IMR-90 (cell line): ENCODE measurements at regions not wholly inside any gene's neighbourhood (a gene's known extent, or its start where the extent isn't known, plus 50 kb on each side); places are given as distances from the start of the nearest gene placed in this dataset.

Experiments used
- ATAC-seq: fragments of 200-7000 bp; cut with Tn5 transposase; 2 replicates; pipeline ENCODE4 v1.9.1; 2020; ENCODE audit warnings: low read depth, mild to moderate bottlenecking, moderate library complexity
- BruUV-seq: library from RNA; stranded (reverse); fragments of 400-500 nt; replicated peaks from 2 replicates; lab custom pipeline; 2021; lab: Mats Ljungman, UMichigan
- CTCF ChIA-PET: fragments of 300-600 bp; formaldehyde crosslinking; extraction: SDS; loops from one replicate; lab custom pipeline; 2021; ENCODE audit warnings: antibody characterized with exemption; lab: Yijun Ruan, JAX
- POLR2A ChIA-PET: fragments of 300-600 bp; sonication (Branson Sonifier 250); formaldehyde crosslinking; loops from one replicate; lab custom pipeline; 2022; ENCODE audit warnings: antibody characterized with exemption; ENCODE audit not compliant: unreplicated experiment; lab: Charles Lee
- DNase-seq: peaks from one replicate; pipeline ENCODE4 v3.0.0; 2013
- H2AFZ ChIP-seq: replicated peaks from 2 replicates; pipeline ENCODE3; 2013; ENCODE audit warnings: low read length, mild to moderate bottlenecking; ENCODE audit not compliant: poor library complexity
- H2AK5ac ChIP-seq: 2 replicates; pipeline ENCODE4 v1.6.1; 2013; ENCODE audit warnings: low read depth, low read length, inconsistent platforms
- H2AK9ac ChIP-seq: replicated peaks from 2 replicates; pipeline ENCODE3; 2013; ENCODE audit warnings: mild to moderate bottlenecking, low read depth, low read length, moderate library complexity; ENCODE audit not compliant: poor library complexity
- H2BK120ac ChIP-seq: 2 replicates; pipeline ENCODE4 v1.6.1; 2013; ENCODE audit warnings: low read depth, low read length, inconsistent platforms
- H2BK15ac ChIP-seq: 3 replicates; pipeline ENCODE4 v1.6.1; 2013; ENCODE audit warnings: low read depth, low read length, inconsistent platforms
- H2BK20ac ChIP-seq: 2 replicates; pipeline ENCODE4 v1.6.1; 2013; ENCODE audit warnings: low read depth, mild to moderate bottlenecking, inconsistent platforms, low read length, moderate library complexity
- H2BK5ac ChIP-seq: 2 replicates; pipeline ENCODE4 v1.6.1; 2013; ENCODE audit warnings: mild to moderate bottlenecking, low read depth, low read length, inconsistent platforms; ENCODE audit not compliant: poor library complexity, severe bottlenecking
- H3K14ac ChIP-seq: replicated peaks from 2 replicates; pipeline ENCODE4 v1.6.1; 2013; ENCODE audit warnings: low read depth, low read length, inconsistent platforms
- H3K18ac ChIP-seq: 2 replicates; pipeline ENCODE4 v1.6.1; 2013; ENCODE audit warnings: low read depth, low read length, control low read depth
- H3K23ac ChIP-seq: 2 replicates; pipeline ENCODE4 v1.6.1; 2013; ENCODE audit warnings: low read depth, low read length, inconsistent platforms
- H3K27ac ChIP-seq: 2 replicates; pipeline ENCODE4 v1.5.1; 2013; ENCODE audit warnings: mild to moderate bottlenecking, control low read depth, low read length; ENCODE audit not compliant: insufficient read depth
- H3K27me3 ChIP-seq: 2 replicates; pipeline ENCODE4 v1.6.1; 2013; ENCODE audit warnings: low read length; ENCODE audit not compliant: control insufficient read depth, insufficient read depth
- H3K36me3 ChIP-seq: 2 replicates; pipeline ENCODE4 v1.6.1; 2013; ENCODE audit warnings: low read length, mixed read lengths; ENCODE audit not compliant: control insufficient read depth, insufficient read depth
- H3K4ac ChIP-seq: 2 replicates; pipeline ENCODE4 v1.6.1; 2013; ENCODE audit warnings: low read depth, low read length, inconsistent platforms
- H3K4me1 ChIP-seq: 2 replicates; pipeline ENCODE4 v1.6.1; 2013; ENCODE audit warnings: low read length, mixed read lengths; ENCODE audit not compliant: control insufficient read depth, insufficient read depth
- H3K4me2 ChIP-seq: 2 replicates; pipeline ENCODE4 v1.6.1; 2013; ENCODE audit warnings: low read depth, mild to moderate bottlenecking, control low read depth, low read length, moderate library complexity
- H3K4me3 ChIP-seq: 2 replicates; pipeline ENCODE4 v1.5.1; 2013; ENCODE audit warnings: low read depth, mild to moderate bottlenecking, control low read depth, low read length, moderate library complexity; ENCODE audit not compliant: insufficient read depth
- H3K56ac ChIP-seq: 2 replicates; pipeline ENCODE4 v1.6.1; 2013; ENCODE audit warnings: low read length, inconsistent platforms; ENCODE audit not compliant: insufficient read depth; ENCODE audit errors: extremely low read depth
- H3K79me1 ChIP-seq, 2 experiments: 2 replicates each; pipeline ENCODE4 v1.6.1; 2013; ENCODE audit warnings: low read length in 2 of 2, inconsistent platforms in 1 of 2, low read depth in 1 of 2
- H3K9ac ChIP-seq: 2 replicates; pipeline ENCODE4 v1.6.1; 2013; ENCODE audit warnings: low read depth, low read length, control low read depth
- H3K9me1 ChIP-seq: 2 replicates; pipeline ENCODE4 v1.6.1; 2013; ENCODE audit warnings: low read length, inconsistent platforms; ENCODE audit not compliant: insufficient read depth
- H3K9me3 ChIP-seq: 2 replicates; pipeline ENCODE4 v1.6.1; 2013; ENCODE audit warnings: low read length; ENCODE audit not compliant: control insufficient read depth, insufficient read depth
- H4K20me1 ChIP-seq: 2 replicates; pipeline ENCODE4 v1.6.1; 2013; ENCODE audit warnings: low read length, inconsistent platforms; ENCODE audit not compliant: insufficient read depth
- H4K5ac ChIP-seq: 2 replicates; pipeline ENCODE4 v1.6.1; 2013; ENCODE audit warnings: mild to moderate bottlenecking, low read depth, low read length, control low read depth
- H4K8ac ChIP-seq, 2 experiments: 2 replicates each; pipeline ENCODE4 v1.6.1; 2013; ENCODE audit warnings: low read depth in 2 of 2, low read length in 2 of 2, control low read depth in 1 of 2, inconsistent platforms in 1 of 2
- H4K91ac ChIP-seq: 2 replicates; pipeline ENCODE4 v1.6.1; 2013; ENCODE audit warnings: low read depth, low read length, inconsistent platforms; ENCODE audit not compliant: insufficient read depth
- BHLHE40 ChIP-seq: fragments of 150-350 bp; IDR thresholded peaks from 2 replicates; pipeline ENCODE4 v1.6.1; 2016; ENCODE audit warnings: mild to moderate bottlenecking, low read depth, low read length
- MAFK ChIP-seq: IDR thresholded peaks from 2 replicates; pipeline ENCODE4 v1.6.1; 2012; ENCODE audit warnings: low read depth, low read length, improper control_type of control experiment
- MAZ ChIP-seq: IDR thresholded peaks from 2 replicates; pipeline ENCODE4 v1.6.1; 2012; ENCODE audit warnings: low read depth, mild to moderate bottlenecking, low read length, improper control_type of control experiment, moderate library complexity, borderline replicate concordance
- POLR2A ChIP-seq: IDR thresholded peaks from 2 replicates; pipeline ENCODE4 v1.6.1; 2012; ENCODE audit warnings: mild to moderate bottlenecking, low read depth, low read length
- RCOR1 ChIP-seq: IDR thresholded peaks from 2 replicates; pipeline ENCODE4 v1.6.1; 2012; ENCODE audit warnings: mild to moderate bottlenecking, low read length, improper control_type of control experiment; ENCODE audit not compliant: insufficient replicate concordance
- RFX5 ChIP-seq: IDR thresholded peaks from 2 replicates; pipeline ENCODE4 v1.8.0; 2012; ENCODE audit warnings: low read depth, mild to moderate bottlenecking, low read length, moderate library complexity
- SMC3 ChIP-seq: fragments of 150-350 bp; IDR thresholded peaks from 2 replicates; pipeline ENCODE4 v1.6.1; 2016; ENCODE audit warnings: low read depth, mild to moderate bottlenecking, antibody characterized with exemption, low read length, moderate library complexity
- WGBS, 2 experiments: methylation state at CpG; one replicate each; pipeline versions ENCODE4 v1.1.5 to v1.1.7; 2013; ENCODE audit warnings: missing lambda C conversion rate in 2 of 2; ENCODE audit not compliant: insufficient read length in 1 of 2; ENCODE audit errors: extremely low coverage in 2 of 2; 5-methylcytosine and 5-hydroxymethylcytosine counted together
- dilution Hi-C: fragments of 300-500 bp; cut with HindIII; formaldehyde crosslinking; loops from one replicate; pipeline ENCODE4 v1.14.3; 2018; ENCODE audit warnings: low sequenced_read_pairs; ENCODE audit not compliant: unreplicated experiment
- in situ Hi-C: fragments of 300-500 bp; cut with MboI; formaldehyde crosslinking; loops from 3 replicates; pipeline ENCODE4 v1.14.3; 2019; ENCODE audit warnings: low sequenced_read_pairs, inconsistent platforms, mixed read lengths
- intact Hi-C: fragments of 100-400 bp; cut with micrococcal nuclease; formaldehyde crosslinking; loops from 2 replicates; pipeline ENCODE4 v1.10.0; 2022
- TF ChIP-seq, protein P1 (sequence below): fragments of 150-350 bp; IDR thresholded peaks from 2 replicates; pipeline ENCODE4 v1.6.1; 2017; ENCODE audit warnings: mild to moderate bottlenecking, antibody characterized with exemption, low read length, low read depth

DNA sequence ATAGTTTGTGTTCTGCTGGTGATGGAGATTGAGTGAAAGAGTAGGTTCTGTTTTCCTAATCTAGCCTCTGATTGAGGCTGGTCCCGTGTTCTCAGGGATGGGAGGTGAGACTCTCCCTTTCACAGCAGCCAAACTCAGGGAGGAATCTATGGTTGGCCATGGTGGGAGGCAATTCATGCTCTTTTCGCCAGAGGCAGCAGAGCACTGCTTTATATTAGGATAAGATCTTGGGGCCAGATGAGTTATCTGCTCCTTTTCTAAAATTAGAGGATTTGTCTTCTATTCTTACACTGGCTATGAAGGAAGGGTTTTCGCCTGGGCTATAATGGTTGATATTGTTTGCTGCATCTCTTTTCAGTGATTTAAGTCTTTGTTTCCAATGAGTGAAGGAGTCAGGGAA, 63.9 kb upstream of the NLGN4X start:
- H3K23ac ChIP-seq: no peak overlapping the region
- intact Hi-C loops (no loop called here), dilution Hi-C loops (no loop called here), in situ Hi-C loops (no loop called here)
- H3K14ac ChIP-seq: no peak overlapping the region
- H4K20me1 ChIP-seq: no peaks in the 10 kb centered on the region
- H3K4me3 ChIP-seq: no peak overlapping the region
- BruUV-seq: no TSS peak
- no peak overlapping the region for H3K56ac ChIP-seq
- H3K79me1 ChIP-seq: no peaks in the 10 kb centered on the region
- no peak overlapping the region for H3K4me2 ChIP-seq
- no peak overlapping the region for H2AFZ ChIP-seq
- H2BK5ac ChIP-seq: no peak overlapping the region
- ATAC-seq: no peak
- H3K36me3 ChIP-seq: no peaks in the 10 kb centered on the region
- ChIA-PET POLR2A (no interaction called here), CTCF (no interaction called here)
- no peak overlapping the region for H2BK20ac ChIP-seq
- WGBS, 2 experiments: no CpG with 5 or more reads among the region's 3 CpGs
- no peak overlapping the region for H3K18ac ChIP-seq
- TF ChIP-seq BHLHE40 (no peak), RFX5 (no peak), SMC3 (no peak), MAZ (no peak), POLR2A (no peak), RCOR1 (no peak), MAFK (no peak)
- TF ChIP-seq, protein P1, sequence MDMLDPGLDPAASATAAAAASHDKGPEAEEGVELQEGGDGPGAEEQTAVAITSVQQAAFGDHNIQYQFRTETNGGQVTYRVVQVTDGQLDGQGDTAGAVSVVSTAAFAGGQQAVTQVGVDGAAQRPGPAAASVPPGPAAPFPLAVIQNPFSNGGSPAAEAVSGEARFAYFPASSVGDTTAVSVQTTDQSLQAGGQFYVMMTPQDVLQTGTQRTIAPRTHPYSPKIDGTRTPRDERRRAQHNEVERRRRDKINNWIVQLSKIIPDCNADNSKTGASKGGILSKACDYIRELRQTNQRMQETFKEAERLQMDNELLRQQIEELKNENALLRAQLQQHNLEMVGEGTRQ: no peak
- H4K91ac ChIP-seq: no peak overlapping the region
- H3K9me3 ChIP-seq: peaks cover 5% of the 10 kb centered on the region; the same call in 1 of the 2 replicates
- H2BK15ac ChIP-seq: no peak overlapping the region
- H3K4me1 ChIP-seq: no peaks in the 10 kb centered on the region
- no peak overlapping the region for H4K8ac ChIP-seq
- H3K9ac ChIP-seq: no peak overlapping the region
- no peak overlapping the region for H4K5ac ChIP-seq
- H3K4ac ChIP-seq: no peak overlapping the region
- no peak overlapping the region for H2BK120ac ChIP-seq
- no peaks in the 10 kb centered on the region for H3K27me3 ChIP-seq
- no peak overlapping the region for H3K27ac ChIP-seq
- H3K9me1 ChIP-seq: no peaks in the 10 kb centered on the region
- no peak overlapping the region for H2AK9ac ChIP-seq
- H2AK5ac ChIP-seq: no peak overlapping the region
- no peak for DNase-seq
